HG02973 (cell line): ENCODE measurements at regions not wholly inside any gene's neighbourhood (a gene's known extent, or its start where the extent isn't known, plus 50 kb on each side); places are given as distances from the start of the nearest gene placed in this dataset.

Experiments
- ATAC-seq: cut with Tn5 transposase; IDR thresholded peaks from one replicate; pipeline ENCODE4 v1.9.1; 2021; ENCODE audit warnings: moderate library complexity; ENCODE audit not compliant: unreplicated experiment

- ATAC-seq = no peak
Measured at GRCh38 chr4:122555216-122555615, 65.7 kb downstream of the IL21 start.

GRCh38 chr4:122553432-122553831 lies 67.4 kb downstream of the IL21 start:
- no peak for ATAC-seq

GRCh38 chr4:122552898-122553297 lies 68.0 kb downstream of the IL21 start:
- ATAC-seq = no peak

- no peak for ATAC-seq
Measured at GRCh38 chr4:122548886-122549630, 71.8 kb downstream of the IL21 start.

- ATAC-seq = no peak
Measured at GRCh38 chr4:122548452-122548851, 72.4 kb downstream of the IL21 start.

GRCh38 chr4:122542411-122543236 lies 78.2 kb downstream of the IL21 start:
- ATAC-seq = peak; percentile 86

- peak; percentile 21 for ATAC-seq
Measured at GRCh38 chr4:122541996-122542395, 78.9 kb downstream of the IL21 start.

- no peak for ATAC-seq
Measured at GRCh38 chr4:122540838-122541237, 80.0 kb downstream of the IL21 start.

- no peak for ATAC-seq
Measured at GRCh38 chr4:122539861-122540465, 80.9 kb downstream of the IL21 start.

GRCh38 chr4:122537388-122538135 lies 81.0 kb upstream of the IL2 start:
- no peak for ATAC-seq

- no peak for ATAC-seq
Measured at GRCh38 chr4:122536001-122536400, 79.5 kb upstream of the IL2 start.

- no peak for ATAC-seq
Measured at GRCh38 chr4:122534776-122535175, 78.3 kb upstream of the IL2 start.

- no peak for ATAC-seq
Measured at GRCh38 chr4:122533841-122534240, 77.3 kb upstream of the IL2 start.

GRCh38 chr4:122532766-122533165 lies 76.2 kb upstream of the IL2 start:
- ATAC-seq = no peak

GRCh38 chr4:122531514-122531913 lies 75.0 kb upstream of the IL2 start:
- ATAC-seq = no peak

GRCh38 chr4:122531038-122531437 lies 74.5 kb upstream of the IL2 start:
- ATAC-seq = no peak

GRCh38 chr4:122528879-122529278 lies 72.4 kb upstream of the IL2 start:
- ATAC-seq = no peak

- ATAC-seq = no peak
Measured at GRCh38 chr4:122525865-122526264, 69.3 kb upstream of the IL2 start.

GRCh38 chr4:122524176-122524575 lies 67.7 kb upstream of the IL2 start:
- no peak for ATAC-seq

- ATAC-seq = no peak
Measured at GRCh38 chr4:122522944-122523343, 66.4 kb upstream of the IL2 start.

GRCh38 chr4:122517345-122517744 lies 60.8 kb upstream of the IL2 start:
- ATAC-seq = no peak
